GDM1 (cell line): ENCODE measurements at regions not wholly inside any gene's neighbourhood (a gene's known extent, or its start where the extent isn't known, plus 50 kb on each side); places are given as distances from the start of the nearest gene placed in this dataset.
"Not testable (repeated sequence)": the region's sequence is repeated elsewhere in the genome, so short reads cannot be mapped to it uniquely, and the experiment has no call there.

Experiments
- DNase-seq: peaks from one replicate; lab custom pipeline; 2025; lab: John Stamatoyannopoulos, UW

DNA sequence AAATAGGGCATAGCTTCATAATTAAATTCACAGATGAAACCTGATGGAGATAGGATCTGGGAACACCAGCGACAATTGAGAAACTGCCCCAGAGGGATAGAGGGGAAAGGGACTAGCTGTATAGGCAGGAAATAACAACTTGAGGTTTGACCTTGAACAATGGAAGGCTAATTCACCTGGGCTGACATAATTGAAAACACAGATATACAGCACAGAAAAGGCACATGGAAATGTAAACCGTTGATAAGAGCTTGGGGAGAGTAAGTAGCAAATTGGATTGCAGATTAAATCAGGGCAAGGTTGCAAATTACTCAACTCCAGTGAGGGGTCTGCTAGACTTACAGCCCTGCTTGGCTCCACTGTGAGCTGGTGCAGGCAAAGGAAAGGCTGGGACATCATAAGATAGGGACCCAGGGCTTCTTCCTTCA lies 246.7 kb downstream of the DLEU7 start:
- no peak for DNase-seq

DNA sequence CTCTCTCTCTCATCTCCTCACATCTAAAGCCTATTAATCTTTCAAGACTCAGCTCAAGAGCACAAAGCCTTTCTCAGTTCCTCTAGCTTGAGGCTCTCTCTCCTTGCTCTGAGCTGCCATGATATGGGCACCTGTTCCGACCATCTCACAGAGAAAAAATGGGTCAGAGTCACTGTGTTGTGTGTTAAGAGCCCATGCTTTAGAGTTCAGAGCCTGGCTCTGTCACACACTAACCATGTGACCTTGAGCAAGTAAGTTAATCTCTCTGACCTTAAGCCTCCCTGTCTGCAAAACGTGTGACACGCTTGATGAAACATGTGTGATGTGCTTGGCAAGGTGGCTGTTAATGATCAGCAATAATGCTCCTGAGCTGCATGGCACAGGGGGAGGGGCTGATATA lies 245.2 kb downstream of the DLEU7 start:
- DNase-seq = no peak

DNA sequence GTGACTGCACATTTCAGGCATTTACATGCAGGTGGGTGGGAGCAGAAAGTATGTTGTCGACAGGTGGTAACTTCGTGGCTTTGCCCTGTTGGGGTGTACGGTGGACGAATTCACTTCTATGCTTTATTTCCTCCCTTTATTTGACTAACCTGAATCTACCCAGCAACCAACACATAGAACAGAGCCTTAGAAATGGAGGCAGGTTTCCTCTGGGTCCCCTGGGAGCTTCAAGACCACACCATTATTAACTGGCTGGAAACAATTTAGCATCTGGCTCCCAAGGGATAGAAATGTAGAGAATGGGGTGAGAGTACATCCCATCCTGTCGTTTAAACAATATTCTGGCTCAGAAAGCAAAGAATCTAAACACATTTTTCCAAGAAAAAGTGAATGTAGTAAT lies 244.4 kb downstream of the DLEU7 start:
- no peak for DNase-seq

DNA sequence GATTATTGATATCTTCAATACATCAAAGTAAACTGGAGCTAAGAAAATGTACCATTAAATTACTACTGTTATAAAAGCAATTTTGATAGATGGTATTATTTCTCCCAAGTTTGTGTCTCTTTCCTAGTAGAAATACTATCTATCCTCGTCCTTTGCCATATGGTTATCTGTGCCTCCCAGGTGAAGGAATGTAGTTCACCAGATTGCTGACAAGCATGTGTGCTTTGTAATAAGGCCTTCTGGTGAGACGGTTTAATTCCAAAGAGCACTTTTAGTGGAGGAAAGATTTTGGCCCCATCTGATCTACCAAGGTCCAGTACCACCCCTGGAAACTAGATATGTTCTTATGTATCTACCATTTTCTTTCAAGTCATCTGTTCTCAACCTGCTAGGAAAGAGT lies 243.6 kb downstream of the DLEU7 start:
- no peak for DNase-seq

DNA sequence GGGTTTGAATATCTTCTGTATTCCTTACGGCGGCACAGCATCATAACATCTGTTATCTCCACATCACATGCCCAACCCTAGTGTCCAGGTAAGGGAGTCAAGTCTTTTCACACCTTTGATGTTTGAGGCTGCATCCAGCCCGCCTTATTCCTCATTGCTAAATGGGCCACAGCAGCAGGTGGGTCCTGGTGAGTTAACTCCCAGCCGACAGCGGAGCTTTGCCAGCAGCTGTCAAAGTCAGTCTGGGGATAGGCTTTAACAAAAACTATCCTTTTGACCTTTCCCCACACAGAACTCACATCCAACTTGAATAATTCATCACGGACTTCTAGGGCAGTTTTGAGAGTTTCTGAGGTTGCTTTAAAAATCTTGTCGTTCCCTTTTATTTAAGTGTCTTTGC lies 235.1 kb downstream of the DLEU7 start:
- DNase-seq = no peak

DNA sequence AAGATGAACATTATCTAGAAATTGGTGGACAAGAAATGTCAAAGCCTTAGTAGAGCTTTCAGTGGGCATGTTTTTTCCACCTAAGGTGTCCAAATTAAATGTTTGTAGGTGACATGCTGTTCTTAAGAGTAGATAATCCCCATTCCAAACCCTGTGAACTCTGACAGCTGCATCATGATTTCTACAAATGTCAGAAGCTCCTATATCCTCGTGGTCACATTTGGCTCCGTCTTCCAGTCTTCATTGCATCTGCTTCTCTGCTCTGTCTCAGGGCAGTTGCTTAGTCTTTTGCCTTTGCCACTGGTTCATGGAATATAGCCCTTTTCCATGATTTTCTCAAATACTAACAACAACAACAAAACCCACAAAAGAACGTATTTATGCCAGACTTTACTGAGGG lies 234.5 kb downstream of the DLEU7 start:
- DNase-seq = no peak

DNA sequence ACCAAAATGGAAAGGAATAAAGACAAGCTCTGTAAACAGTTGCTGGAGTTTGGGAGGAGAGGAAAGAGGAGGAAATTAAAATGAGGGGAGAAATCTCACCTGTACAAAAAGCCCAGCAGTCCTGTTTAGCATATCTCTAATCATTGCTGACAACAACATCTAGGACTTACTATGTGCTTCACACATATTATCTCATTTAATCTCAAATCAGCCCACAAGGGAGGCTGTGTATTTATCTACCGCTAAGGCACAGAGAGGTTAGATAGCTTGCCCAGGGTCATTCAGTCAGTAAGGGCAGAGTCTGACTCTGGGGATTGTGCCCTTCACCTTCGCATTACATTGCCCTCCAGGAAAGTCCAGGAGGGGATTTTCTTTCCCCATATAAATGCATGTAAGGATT lies 233.3 kb downstream of the DLEU7 start:
- DNase-seq = no peak

DNA sequence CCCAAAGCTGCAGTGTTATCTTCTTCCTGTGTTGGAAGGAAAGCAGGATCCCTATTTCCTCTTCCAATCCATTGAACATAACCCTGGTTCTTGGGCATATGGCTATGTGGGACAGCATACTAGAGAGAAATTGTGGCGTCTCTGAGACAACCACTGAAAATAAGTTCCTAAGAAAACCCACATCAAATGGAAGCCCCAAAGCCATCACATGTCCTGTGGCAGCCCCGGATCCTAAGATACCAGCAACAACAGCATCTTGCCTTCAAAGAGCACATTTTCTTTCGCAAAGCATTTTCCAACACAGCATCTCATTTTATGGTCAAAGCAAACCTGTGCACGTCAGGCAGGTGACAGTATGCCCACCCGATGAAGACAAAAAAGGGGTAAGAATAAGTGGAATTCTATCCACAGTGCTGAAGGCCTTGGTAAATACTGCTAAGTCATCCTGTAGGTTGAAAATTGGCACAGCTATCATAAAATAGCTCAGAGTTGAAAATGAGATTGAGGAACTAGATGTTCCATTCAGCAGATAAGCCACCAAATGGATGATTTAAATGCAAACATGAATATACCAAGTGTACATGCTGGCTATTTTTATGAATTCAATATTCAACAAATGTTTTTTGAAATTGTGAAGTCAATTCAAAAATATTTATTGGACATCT lies 232.2 kb downstream of the DLEU7 start:
- peak; percentile 25 for DNase-seq

DNA sequence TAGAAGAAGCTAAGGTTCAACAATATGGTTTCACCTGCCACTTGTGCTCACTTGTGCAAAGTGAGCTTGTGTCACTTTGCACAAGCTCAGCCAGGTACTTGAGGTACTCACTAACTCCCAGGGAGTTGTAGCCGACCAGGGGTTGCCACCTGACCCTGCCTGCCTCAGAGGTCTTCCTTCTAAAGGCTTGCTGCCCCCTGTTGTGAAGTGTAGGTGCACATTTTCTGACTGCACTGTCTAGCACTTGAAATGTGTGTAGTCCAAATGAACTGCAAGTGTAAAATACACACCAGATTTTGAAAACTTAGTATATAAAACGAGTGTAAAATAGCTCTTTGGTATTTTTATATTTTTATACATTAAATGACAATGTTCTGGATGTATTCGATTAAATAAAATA lies 230.8 kb downstream of the DLEU7 start:
- DNase-seq = no peak

DNA sequence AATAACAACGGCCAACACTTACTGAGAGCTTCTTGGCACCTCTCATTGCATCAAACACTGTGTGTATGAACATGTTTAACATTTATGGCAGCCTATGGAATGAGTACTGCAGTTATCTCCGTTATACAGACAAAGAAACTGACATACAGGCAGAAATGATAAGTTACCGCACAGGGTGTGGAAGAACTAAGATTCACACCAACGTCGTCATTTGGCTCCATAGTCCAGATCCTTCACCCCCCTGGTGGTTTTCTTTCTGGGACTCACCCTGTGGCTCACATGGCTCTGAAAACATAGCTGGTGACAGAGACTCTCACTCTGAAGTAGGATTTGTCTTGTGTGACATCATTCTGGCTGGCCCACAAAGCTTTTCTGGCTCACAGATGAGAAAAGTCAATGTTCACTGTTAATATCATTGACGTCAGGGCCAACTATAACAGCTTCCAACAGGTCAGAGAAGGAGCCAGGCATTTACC lies 230.1 kb downstream of the DLEU7 start:
- no peak for DNase-seq

DNA sequence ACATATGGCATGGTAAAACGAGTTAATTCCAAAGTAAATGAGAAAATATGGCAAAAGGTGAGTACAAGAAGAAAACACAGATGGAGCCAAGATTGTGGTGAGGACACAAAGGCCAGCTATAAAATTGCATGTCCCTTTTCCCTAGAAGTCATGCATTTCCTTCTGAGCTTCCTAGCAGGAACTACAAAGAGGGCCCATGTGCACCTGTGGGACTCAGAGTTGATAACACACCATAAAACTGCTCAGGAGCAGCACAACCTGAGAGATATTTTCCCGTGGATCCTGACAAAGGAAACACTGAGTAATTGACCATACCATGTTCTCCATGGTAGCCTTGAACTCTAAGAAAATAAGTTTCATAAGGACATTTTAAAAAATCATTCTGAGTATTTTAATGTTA lies 228.3 kb downstream of the DLEU7 start:
- no peak for DNase-seq

DNA sequence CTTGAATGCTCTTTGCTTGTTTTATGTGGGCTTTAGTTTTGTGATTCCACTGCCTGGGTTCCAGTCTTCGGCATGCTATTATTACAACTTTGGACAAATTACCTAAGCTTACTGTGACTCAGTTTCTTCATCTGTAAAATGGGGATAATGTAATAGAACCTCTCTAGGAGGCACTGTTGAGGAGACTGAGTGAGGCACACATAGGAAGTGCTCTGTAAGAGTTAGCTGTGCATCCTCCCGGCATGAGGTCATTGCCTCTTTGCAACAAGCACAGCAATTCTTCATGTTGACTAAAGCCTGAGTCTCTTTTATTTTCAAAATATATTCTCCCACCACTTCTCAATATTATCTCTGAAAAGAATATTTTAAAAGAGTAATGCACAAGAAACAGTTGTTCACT lies 227.4 kb downstream of the DLEU7 start:
- no peak for DNase-seq

DNA sequence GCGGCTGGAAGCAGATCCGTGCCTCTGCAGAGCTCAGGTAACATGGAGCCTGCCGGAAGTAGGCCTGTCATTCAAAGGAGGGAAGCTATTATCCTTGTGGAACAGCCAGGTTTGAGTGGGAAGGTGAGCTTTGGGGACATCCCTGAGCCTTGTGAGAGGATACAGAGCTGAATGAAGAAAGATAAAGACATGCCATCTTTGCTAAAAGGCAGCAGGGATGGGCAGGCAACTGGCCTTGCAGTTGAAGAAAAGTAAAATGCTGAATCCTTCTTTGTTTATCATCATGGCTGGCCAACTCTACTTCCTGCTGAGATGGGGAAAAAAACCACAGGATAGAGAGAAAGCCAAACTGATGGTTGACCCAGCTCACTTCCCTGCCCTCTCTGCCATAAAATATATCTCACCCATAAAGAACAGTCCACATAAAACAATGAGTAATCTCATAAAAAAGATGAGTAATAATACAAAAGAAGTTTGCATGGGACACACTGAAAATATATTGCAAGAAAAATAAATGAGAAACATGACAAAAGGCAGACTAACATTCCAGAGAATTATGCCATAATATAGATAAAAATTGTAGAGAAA lies 226.3 kb downstream of the DLEU7 start:
- peak; percentile 17 for DNase-seq

DNA sequence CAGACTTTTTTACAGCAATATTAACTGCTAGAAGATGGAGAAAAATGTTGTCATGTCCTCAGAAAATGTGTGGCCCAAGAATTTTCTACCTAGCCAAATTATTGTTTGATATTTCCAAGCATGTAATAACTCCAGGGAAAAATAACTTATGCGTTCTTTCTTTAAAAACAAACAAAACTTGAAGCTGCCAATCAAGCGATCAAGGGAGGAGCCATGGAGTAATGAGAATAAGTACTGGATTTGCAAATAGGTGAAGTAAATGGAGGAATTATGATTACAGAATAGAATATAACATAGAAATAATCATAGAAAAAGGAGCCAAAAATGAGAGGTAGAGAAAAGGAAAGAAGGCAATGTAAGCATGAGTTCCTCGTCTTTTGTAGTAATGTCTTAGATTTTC lies 225.3 kb downstream of the DLEU7 start:
- no peak for DNase-seq

DNA sequence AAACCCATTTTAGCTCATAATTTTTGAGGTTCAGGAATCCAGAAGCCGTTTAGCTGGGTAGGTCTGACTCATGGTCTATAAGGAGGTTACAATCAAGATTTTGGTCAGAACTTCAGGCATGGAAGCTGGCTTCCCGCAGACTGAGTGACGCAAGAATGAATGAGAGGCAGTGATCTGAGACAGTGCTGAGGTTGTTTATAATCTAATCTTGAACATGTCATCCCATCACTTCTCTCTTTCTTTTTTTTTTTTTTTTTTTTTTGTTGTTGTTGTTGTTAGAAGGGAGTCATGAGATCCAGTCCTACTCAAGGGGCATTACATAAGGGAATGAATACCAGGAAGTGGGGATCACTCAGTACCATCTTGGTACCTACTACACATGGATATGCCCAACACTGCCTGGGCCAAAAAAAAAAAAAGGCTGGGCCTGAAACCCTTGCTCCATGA lies 217.4 kb downstream of the DLEU7 start:
- no peak for DNase-seq

DNA sequence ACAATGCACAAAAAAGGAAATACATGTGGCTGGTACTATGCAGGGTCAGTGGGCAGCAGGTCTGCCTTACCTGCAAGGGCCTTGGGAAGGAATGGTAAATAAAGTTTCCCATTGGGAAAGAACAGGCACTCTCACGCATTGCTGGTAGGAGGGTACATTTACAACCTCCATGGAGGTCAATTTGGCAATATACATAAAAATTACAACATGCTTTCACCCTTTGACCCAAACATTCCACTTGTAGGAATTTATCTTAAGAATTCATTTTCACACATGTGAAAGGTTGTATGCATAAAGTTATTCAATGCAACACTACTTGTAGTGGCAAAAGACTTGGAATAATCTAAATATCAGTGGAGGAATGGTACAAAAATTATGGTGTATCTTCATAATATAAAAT lies 216.4 kb downstream of the DLEU7 start:
- no peak for DNase-seq

DNA sequence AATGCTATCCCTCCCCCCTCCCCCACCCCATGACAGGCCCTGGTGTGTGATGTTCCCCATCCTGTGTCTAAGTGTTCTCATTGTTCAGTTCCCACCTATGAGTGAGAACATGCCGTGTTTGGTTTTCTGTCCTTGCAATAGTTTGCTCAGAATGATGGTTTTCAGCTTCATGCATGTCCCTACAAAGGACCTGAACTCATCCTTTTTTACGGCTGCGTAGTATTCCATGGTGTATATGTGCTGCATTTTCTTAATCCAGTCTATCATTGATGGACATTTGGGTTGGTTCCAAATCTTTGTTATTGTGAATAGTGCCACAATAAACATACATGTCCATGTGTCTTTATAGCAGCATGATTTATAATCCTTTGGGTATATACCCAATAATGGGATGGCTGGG lies 215.0 kb downstream of the DLEU7 start:
- DNase-seq = not testable (repeated sequence)

DNA sequence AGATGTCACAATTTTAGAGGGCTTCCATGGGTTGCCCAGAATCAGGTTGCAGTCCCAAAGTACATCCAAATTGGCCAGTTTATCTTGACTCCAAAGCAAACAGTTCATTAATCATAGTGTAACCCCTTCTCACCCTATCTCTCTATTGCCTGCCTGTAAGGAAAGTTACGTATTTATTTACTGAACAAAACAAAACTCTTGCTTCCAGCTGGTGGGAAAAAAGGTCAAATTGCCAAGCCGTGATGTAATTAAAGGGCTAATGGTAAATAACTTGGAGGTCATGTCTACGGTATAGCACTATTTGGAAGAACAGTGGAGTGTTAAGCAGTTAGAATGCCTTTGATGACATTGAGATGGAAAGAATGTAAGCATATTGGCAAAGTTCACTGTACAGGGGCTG lies 214.0 kb downstream of the DLEU7 start:
- no peak for DNase-seq

DNA sequence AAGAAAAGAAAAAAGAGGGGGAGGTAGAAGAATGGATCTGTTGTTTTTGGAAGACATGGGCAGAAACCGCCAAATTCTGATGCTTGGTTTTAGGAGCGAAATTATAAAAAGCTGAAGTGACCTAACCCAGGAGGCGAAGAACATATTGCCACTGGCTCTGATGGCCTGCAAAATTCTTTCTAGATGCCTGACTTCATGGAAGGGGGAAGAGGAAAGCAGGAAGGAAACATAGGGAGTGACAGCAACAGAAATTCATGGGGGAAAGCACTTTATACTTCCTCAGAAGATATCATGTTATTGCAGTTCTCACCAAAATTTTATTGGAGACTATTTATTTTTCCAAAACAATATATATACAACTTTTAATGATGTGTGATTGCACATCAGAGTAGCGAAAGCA lies 213.5 kb downstream of the DLEU7 start:
- DNase-seq = no peak

DNA sequence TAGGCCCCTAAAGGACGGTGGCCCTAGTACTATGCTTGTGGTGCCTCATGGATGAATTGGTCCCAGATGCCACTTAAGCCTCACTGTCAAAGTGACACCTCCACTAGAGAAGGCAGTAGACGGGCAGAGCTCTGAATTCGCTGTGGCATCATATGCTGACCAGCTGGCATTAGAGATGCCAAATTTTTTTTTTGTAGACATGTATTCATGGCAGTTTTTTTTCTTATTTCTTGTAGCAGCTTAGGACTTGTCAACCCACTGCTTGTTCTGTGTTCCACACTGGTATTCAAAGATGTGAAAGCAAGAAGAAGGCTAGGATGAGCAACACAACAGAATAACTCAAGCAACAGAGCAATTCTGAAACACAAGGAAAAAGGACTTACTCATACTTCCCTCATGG lies 212.5 kb downstream of the DLEU7 start:
- DNase-seq = no peak

DNA sequence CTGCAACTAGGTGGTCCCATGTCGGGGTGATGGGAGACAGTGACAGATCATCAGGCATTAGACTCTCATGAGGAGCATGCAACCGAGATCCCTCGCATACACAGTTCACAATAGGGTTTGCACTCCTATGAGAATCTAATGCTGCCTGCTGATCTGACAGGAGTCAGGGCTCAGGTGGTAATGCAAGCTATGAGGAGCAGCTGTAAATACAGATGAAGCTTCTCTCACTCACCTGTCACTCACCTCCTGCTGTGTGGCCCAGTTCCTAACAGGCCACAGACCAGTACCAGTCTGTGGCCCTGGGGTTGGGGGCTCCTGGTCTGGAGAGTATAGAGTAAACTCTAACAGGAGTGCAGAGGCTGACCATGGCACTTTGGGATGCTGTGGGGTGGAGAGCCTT lies 209.2 kb downstream of the DLEU7 start:
- no peak for DNase-seq

DNA sequence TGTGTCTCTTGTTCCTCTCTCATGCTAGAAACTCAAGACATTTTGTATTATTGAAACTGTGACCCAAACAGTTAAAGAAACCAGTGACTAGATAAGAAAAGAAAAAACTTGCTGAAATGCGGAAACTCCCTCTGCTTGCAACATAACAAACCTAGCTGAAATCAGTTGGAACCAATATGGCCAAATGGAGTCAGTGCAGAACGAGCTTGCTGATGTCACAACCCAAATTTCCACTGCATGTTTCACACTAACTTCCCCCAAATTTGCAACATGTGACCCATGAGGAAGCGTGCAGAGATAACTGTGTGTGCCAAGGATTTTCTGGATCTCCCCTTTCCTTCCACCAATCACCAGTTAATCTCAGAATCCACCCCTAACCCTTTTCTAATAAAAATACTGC lies 208.0 kb downstream of the DLEU7 start:
- no peak for DNase-seq

DNA sequence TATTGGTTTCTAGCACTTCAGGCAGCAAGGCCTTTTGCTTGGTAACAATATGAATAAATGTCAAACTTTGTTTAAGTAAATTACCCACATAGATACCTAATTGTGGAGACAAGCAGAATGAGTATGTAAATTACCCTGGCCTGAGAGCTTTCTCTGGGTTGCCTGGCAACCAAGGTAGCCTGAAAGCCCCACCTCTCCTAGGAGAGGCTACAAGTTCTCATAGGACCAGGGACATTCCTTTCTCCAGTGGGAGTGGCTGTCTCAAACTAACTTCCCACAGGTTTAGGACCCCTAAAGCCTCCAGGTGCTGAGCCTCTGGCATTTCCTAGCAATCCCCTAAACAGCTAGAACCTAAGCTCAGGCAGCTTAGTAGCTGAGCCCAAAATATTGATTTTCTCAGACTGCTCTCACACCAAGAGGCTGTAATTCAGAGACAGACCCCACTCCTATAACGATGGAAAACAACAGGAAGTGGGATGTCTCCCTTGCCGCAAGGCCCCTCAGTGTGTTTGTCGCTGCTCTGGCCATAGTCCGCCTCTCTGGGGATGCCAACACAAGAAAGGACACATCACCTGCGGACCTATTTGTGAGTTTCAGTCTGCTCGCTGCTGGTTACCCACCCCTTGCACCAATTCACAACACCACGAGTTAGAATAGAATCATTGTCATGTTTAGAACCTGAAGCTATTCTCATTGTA lies 207.3 kb downstream of the DLEU7 start:
- no peak for DNase-seq

DNA sequence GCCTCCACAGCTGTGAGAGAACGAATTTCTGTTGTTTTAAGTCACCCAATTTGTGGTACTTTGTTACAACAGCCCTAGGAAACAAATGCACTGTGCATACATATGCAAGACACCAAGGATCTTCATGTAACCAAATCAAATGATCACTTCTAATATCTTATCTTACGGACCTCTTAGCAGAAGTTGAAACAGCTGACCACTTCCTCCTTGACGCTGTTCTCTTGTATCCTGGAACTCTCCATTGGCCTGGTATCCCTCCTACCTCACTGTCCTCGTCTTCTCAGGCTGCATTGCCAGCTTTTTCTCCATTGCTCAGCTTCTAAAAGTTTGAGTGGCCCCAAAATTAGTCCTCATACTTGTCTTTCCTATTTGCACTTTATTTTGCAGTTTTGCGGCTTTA lies 200.4 kb downstream of the DLEU7 start:
- no peak for DNase-seq
